Fibroblast of villous mesenchyme (primary cell): ENCODE measurements at regions not wholly inside any gene's neighbourhood (a gene's known extent, or its start where the extent isn't known, plus 50 kb on each side); places are given as distances from the start of the nearest gene placed in this dataset.

Experiments
- DNase-seq: peaks from one replicate; pipeline ENCODE4 v3.0.0-alpha.2; 2010; ENCODE audit warnings: low read depth
- H3K4me3 ChIP-seq: 2 replicates; pipeline ENCODE4 v1.5.1; 2011; ENCODE audit warnings: low read depth, mild to moderate bottlenecking, low read length
- CTCF ChIP-seq: IDR thresholded peaks from 2 replicates; pipeline ENCODE4 v1.5.1; 2012; ENCODE audit warnings: low read depth, mild to moderate bottlenecking, low read length; ENCODE audit not compliant: insufficient read depth

- no peak overlapping the region for H3K4me3 ChIP-seq
- no peak for DNase-seq
Observed at GRCh38 chr13:61258185-61258584, 157.5 kb downstream of the PCDH20 start.

GRCh38 chr13:61255040-61255796, 160.4 kb downstream of the PCDH20 start:
- TF ChIP-seq CTCF: no peak
- no peak for DNase-seq
- no peak overlapping the region for H3K4me3 ChIP-seq

More at GRCh38 chr13:61258185-61258584, 157.5 kb downstream of the PCDH20 start:
- no peak for TF ChIP-seq CTCF

- DNase-seq: no peak
- no peak for TF ChIP-seq CTCF
- no peak overlapping the region for H3K4me3 ChIP-seq
Observed at GRCh38 chr13:61253105-61253877, 162.4 kb downstream of the PCDH20 start.

GRCh38 chr13:61252213-61252612, 163.4 kb downstream of the PCDH20 start:
- no peak overlapping the region for H3K4me3 ChIP-seq
- TF ChIP-seq CTCF: no peak
- no peak for DNase-seq

GRCh38 chr13:61247149-61247936, 168.3 kb downstream of the PCDH20 start:
- H3K4me3 ChIP-seq: no peak overlapping the region
- DNase-seq: no peak

More at GRCh38 chr13:61247149-61247936, 168.3 kb downstream of the PCDH20 start:
- no peak for TF ChIP-seq CTCF
